ENCODE measurements at regions not wholly inside any gene's neighbourhood (a gene's known extent, or its start where the extent isn't known, plus 50 kb on each side); places are given as distances from the start of the nearest gene placed in this dataset.
"Not testable (repeated sequence)": the region's sequence is repeated elsewhere in the genome, so short reads cannot be mapped to it uniquely, and the experiment has no call there.

DNA sequence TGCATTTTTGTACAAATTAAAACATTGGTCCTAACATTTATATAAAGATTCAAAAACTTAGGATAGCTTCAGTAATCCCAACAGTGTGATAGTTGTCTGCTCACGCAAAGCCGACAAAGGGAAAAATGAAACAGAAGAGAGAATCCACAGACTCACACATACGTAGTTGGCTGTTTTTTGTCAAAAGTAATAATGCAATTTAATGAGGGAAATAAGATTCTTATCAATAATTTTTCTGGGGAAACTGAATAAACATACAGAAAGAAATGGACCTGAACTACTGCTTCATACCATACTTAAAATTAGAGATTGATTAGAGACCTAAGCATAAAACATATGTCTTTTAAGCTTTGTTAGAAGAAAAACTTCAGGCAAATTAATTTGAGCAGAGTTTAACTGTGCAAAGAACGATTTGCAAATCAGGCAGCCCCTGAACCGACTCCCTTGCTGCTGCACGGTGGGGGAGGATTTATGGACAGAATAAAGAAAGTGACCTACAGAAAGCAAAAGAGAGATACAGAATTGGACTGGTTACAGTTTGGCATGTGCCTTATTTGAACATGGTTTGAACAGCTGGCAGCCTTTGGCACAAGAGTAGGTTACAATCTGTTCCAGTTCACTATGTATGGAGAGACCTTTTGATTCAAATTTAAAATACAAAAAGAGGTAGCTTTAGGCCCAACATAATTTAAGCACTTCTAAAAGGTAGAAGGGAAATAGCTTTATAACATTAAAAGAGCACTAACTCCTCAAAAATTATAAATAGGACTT lies 64.9 kb upstream of the CTSV start:
- not testable (repeated sequence) for DNase-seq (ENCODE audit: low spot score)

DNA sequence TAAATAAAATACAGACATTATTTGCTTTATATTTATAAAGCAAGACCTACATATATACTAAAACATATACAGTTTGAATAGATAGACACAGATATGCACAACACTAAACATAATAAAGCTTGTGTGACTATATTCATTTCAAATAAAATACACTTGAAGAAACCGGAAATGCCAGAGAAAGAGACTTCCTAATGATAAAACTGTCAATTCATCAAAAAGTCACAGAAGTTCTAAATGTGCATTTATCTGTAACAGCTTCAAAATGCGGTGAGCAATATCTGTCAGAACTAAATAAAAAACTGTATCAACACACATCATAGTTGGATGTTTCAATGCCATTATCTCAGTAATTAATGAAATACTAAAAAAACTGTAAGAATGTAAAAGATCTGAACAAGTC lies 60.6 kb upstream of the CTSV start:
- not testable (repeated sequence) for DNase-seq (ENCODE audit: low spot score)

- DNase-seq (ENCODE audit: low spot score): no peak
These were observed 57.9 kb upstream of the CTSV start for GRCh38 chr9:97096793-97097192.

- peak; percentile 84 for DNase-seq (ENCODE audit: low spot score)
These were observed 50.4 kb upstream of the CTSV start for GRCh38 chr9:97089361-97089760.

Measured in kidney tubule cell (primary cell).